Neutrophil (primary cell): ENCODE measurements at regions not wholly inside any gene's neighbourhood (a gene's known extent, or its start where the extent isn't known, plus 50 kb on each side); places are given as distances from the start of the nearest gene placed in this dataset.

Experiments used
- H3K27ac ChIP-seq: fragments of 200-600 bp; sonication (generic); 2 replicates; pipeline ENCODE4 v1.5.1; 2016; ENCODE audit warnings: mild to moderate bottlenecking, moderate library complexity
- H3K27me3 ChIP-seq: fragments of 200-600 bp; sonication (generic); 2 replicates; pipeline ENCODE4 v1.6.0; 2016; ENCODE audit warnings: mild to moderate bottlenecking
- H3K36me3 ChIP-seq: fragments of 200-600 bp; sonication (generic); 2 replicates; pipeline ENCODE4 v1.5.1; 2017
- H3K4me1 ChIP-seq, 2 experiments: fragments of 200-600 bp in 1 of 2; sonication (generic) in 1 of 2; 1 replicate in 1 of 2; 2 replicates in 1 of 2; pipeline versions ENCODE4 v1.5.1 to v1.6.1; 2013 to 2016; ENCODE audit warnings: low read depth in 1 of 2, low read length in 1 of 2, mild to moderate bottlenecking in 1 of 2, moderate library complexity in 1 of 2; ENCODE audit not compliant: control insufficient read depth in 1 of 2, insufficient read depth in 1 of 2
- H3K4me3 ChIP-seq, 2 experiments: fragments of 200-600 bp in 1 of 2; sonication (generic) in 1 of 2; 1 replicate in 1 of 2; 2 replicates in 1 of 2; pipeline ENCODE4 v1.5.1; 2013 to 2016; ENCODE audit warnings: low read depth in 1 of 2, low read length in 1 of 2, mild to moderate bottlenecking in 1 of 2, moderate library complexity in 1 of 2
- H3K9me3 ChIP-seq: fragments of 200-600 bp; sonication (generic); 2 replicates; pipeline ENCODE4 v1.5.1; 2016
- TF ChIP-seq, protein P1 (sequence below): fragments of 200-600 bp; sonication (generic); IDR thresholded peaks from 2 replicates; pipeline ENCODE4 v1.5.1; 2016; ENCODE audit warnings: antibody characterized with exemption

DNA sequence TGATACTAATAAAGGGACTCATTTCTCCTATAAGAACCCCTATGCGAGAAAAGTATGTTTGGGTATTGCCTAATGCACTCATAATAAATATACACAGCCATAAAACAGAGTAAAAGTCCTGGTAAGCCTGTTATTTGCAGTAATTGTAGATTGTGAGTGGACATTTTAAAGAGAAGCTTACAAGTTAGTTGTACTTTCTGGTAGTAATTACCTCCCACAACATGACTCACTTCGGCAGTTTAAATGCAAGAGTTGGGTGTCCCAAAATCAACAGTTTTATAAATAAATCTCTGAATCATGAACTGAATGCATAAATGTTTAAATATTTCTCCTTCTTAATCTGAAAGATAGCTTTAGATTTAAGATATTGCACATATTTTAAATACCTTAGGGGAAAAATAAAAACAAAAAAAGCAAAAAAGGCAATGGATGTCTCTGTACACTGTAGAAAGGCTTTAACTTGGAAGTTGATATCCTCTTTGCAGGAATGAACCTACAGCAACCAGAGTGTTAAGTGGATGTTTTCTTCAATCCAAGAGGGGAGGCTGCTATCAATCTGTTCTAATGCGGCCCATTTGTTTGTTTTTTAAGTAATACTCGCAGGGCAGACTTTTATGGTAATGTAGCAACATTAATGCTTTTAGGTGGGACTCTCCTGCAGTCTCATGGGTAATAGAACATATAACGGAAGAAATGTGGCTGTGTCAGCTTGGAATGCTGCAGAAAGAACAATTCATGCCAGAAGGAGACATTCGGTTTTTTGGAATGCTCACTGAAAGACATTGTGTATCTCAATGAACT, 57.3 kb upstream of the ZEB1 start:
- Histone ChIP-seq H3K27me3 (no peaks in the 10 kb centered on the region), H3K36me3 (no peaks in the 10 kb centered on the region), H3K4me1 (no peaks in the 10 kb centered on the region), H3K27ac (no peak overlapping the region), H3K9me3 (no peaks in the 10 kb centered on the region), H3K4me3 (no peak overlapping the region)
- TF ChIP-seq, protein P1, sequence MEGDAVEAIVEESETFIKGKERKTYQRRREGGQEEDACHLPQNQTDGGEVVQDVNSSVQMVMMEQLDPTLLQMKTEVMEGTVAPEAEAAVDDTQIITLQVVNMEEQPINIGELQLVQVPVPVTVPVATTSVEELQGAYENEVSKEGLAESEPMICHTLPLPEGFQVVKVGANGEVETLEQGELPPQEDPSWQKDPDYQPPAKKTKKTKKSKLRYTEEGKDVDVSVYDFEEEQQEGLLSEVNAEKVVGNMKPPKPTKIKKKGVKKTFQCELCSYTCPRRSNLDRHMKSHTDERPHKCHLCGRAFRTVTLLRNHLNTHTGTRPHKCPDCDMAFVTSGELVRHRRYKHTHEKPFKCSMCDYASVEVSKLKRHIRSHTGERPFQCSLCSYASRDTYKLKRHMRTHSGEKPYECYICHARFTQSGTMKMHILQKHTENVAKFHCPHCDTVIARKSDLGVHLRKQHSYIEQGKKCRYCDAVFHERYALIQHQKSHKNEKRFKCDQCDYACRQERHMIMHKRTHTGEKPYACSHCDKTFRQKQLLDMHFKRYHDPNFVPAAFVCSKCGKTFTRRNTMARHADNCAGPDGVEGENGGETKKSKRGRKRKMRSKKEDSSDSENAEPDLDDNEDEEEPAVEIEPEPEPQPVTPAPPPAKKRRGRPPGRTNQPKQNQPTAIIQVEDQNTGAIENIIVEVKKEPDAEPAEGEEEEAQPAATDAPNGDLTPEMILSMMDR = no peak

GRCh38 chr10:31262672-31263071, 56.3 kb upstream of the ZEB1 start:
- H3K27ac ChIP-seq = no peak overlapping the region
- no peaks in the 10 kb centered on the region for H3K9me3 ChIP-seq
- H3K4me1 ChIP-seq = no peaks in the 10 kb centered on the region
- TF ChIP-seq, protein P1 = no peak
- H3K4me3 ChIP-seq = no peak overlapping the region
- no peaks in the 10 kb centered on the region for H3K36me3 ChIP-seq
- no peaks in the 10 kb centered on the region for H3K27me3 ChIP-seq

DNA sequence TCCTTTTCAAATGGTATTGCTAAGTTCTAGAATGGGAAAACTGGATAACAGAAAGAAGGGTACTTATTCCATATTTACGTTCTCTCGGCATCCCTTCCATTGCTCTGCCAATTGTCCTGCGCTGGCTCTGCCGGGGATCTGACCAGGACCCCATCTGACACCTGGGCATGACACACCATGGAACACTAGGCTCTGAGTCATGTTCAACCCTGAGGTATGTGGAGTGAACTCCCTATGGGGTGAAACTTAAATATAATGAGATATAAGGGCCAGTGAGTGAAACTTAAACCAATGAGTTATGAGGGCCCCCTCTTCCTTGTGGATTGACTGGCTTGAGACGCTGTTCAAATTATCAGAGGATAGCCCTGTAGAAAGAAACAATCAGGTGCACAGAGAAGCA, 55.1 kb upstream of the ZEB1 start:
- no peaks in the 10 kb centered on the region for H3K36me3 ChIP-seq
- H3K27ac ChIP-seq = no peak overlapping the region
- H3K4me1 ChIP-seq = no peaks in the 10 kb centered on the region
- TF ChIP-seq, protein P1 = no peak
- H3K9me3 ChIP-seq = no peaks in the 10 kb centered on the region
- H3K4me3 ChIP-seq = no peak overlapping the region
- H3K27me3 ChIP-seq = no peaks in the 10 kb centered on the region

- TF ChIP-seq, protein P1 = no peak
- Histone ChIP-seq H3K4me1 (no peaks in the 10 kb centered on the region), H3K27ac (no peak overlapping the region), H3K9me3 (no peaks in the 10 kb centered on the region), H3K36me3 (no peaks in the 10 kb centered on the region), H3K27me3 (no peaks in the 10 kb centered on the region), H3K4me3 (no peak overlapping the region)
Measured at GRCh38 chr10:31268444-31269303, 50.3 kb upstream of the ZEB1 start.
